ENCODE measurements at regions not wholly inside any gene's neighbourhood (a gene's known extent, or its start where the extent isn't known, plus 50 kb on each side); places are given as distances from the start of the nearest gene placed in this dataset.

DNA sequence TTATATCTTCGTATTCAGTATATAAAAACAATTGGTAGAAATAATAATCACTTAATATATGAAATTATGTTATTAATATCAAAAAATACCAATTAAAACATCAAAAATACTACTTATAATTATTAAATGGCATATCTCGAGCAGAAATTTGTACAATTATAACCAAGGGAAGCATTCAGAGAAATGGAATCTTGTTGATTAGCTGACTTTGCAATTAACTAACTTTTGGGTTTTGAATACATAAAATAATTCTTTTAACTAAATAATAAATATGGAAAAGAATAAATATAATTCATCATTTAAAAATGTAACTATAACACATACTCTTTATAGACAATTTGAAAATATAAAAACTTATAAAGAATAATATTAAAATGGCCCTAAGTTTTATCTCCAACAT, 160.2 kb upstream of the LRRN1 start:
- H3K9me3 Mint-ChIP-seq: peaks cover 3% of the 10 kb centered on the region
- TF ChIP-seq CTCF (conservative IDR thresholded peaks at IDR 0.05): no peak
- no peak overlapping the region for H3K27ac Mint-ChIP-seq (ENCODE audit: unreplicated experiment)
- H3K4me1 Mint-ChIP-seq: no peaks in the 10 kb centered on the region
- H3K36me3 Mint-ChIP-seq (ENCODE audit: low read depth): no peaks in the 10 kb centered on the region
- no peak overlapping the region for H3K4me3 Mint-ChIP-seq
- H3K27me3 Mint-ChIP-seq (ENCODE audit: low read depth): no peaks in the 10 kb centered on the region
- DNase-seq (ENCODE audit: low read depth, low spot score): no peak

DNA sequence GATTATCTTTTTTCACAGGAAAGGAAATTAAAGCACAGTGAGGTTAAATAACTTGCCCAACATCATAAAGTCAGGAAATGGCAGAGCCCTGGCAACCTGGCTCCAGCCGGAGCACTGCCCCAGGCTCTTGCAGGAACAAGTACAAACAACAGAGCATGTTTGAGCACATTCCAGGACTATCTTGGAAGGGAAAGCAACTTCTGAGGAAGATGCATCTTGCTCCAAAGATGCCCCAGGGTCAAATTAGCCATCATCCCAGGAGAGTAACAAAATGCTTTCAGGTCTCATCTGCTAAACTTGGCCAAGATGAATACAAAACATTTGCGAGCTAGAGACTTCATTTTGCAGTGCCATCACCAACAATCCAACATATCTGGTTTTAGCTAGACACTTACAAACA, 162.4 kb upstream of the LRRN1 start:
- H3K4me3 Mint-ChIP-seq: no peak overlapping the region
- no peak for TF ChIP-seq CTCF (conservative IDR thresholded peaks at IDR 0.05)
- H3K27me3 Mint-ChIP-seq (ENCODE audit: low read depth): no peaks in the 10 kb centered on the region
- H3K27ac Mint-ChIP-seq (ENCODE audit: unreplicated experiment): no peak overlapping the region
- peaks cover 3% of the 10 kb centered on the region for H3K9me3 Mint-ChIP-seq
- H3K36me3 Mint-ChIP-seq (ENCODE audit: low read depth): no peaks in the 10 kb centered on the region
- H3K4me1 Mint-ChIP-seq: no peaks in the 10 kb centered on the region
- no peak for DNase-seq (ENCODE audit: low read depth, low spot score)

DNA sequence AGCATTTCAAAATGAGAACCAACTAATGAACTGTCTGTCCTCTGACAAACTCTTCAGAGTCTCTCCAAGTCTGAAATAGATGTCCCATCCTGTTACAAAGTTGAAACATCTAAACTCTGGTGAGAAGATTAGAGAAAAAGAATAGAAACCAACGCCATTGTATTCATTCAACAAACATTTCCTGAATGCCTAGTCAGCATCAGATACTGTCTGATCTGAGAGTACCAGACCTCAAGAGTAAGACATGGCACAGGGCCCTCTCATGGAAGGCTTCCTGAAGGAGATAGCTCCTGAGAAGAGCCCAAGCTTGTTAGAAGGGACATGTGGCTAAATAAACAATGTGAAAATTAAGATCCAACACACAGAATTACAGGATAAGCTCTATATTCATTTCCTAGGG, 164.1 kb upstream of the LRRN1 start:
- Mint-ChIP-seq H3K4me3 (no peak overlapping the region), H3K27me3 (ENCODE audit: low read depth) (no peaks in the 10 kb centered on the region), H3K36me3 (ENCODE audit: low read depth) (no peaks in the 10 kb centered on the region), H3K4me1 (no peaks in the 10 kb centered on the region), H3K27ac (ENCODE audit: unreplicated experiment) (no peak overlapping the region), H3K9me3 (peaks cover 3% of the 10 kb centered on the region)
- DNase-seq (ENCODE audit: low read depth, low spot score): no peak
- TF ChIP-seq CTCF (conservative IDR thresholded peaks at IDR 0.05): no peak

DNA sequence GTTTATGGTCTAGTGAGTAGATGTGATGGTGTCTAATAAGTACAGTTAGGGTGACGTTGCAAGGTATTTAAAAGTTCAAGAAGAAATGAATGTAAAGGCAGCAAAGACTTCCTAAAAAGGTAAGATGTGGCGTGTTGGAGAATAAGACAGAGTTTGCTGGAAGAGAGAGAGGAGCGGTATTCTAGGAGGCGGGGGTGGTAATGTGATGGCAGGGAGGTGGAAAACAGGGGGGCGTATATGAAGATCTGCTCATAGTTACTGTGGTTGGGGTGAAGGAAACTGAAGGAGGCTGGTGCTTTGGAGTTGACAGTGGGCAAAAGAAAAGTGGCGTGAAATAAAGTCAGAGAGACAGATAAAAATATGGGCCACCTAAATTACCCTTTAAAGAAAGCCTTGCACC, 164.9 kb upstream of the LRRN1 start:
- no peak overlapping the region for H3K4me3 Mint-ChIP-seq

GRCh38 chr3:3633761-3634160, 165.5 kb upstream of the LRRN1 start:
- Mint-ChIP-seq H3K27ac (ENCODE audit: unreplicated experiment) (no peak overlapping the region), H3K4me3 (no peak overlapping the region), H3K9me3 (peaks cover 3% of the 10 kb centered on the region), H3K4me1 (no peaks in the 10 kb centered on the region), H3K36me3 (ENCODE audit: low read depth) (no peaks in the 10 kb centered on the region), H3K27me3 (ENCODE audit: low read depth) (no peaks in the 10 kb centered on the region)
- TF ChIP-seq CTCF (conservative IDR thresholded peaks at IDR 0.05): no peak
- no peak for DNase-seq (ENCODE audit: low read depth, low spot score)

More for the DNA sequence above, 164.9 kb upstream of the LRRN1 start:
- no peaks in the 10 kb centered on the region for H3K27me3 Mint-ChIP-seq (ENCODE audit: low read depth)
- H3K9me3 Mint-ChIP-seq: peaks cover 3% of the 10 kb centered on the region
- no peak for TF ChIP-seq CTCF (conservative IDR thresholded peaks at IDR 0.05)
- no peaks in the 10 kb centered on the region for H3K4me1 Mint-ChIP-seq
- no peak overlapping the region for H3K27ac Mint-ChIP-seq (ENCODE audit: unreplicated experiment)
- no peak for DNase-seq (ENCODE audit: low read depth, low spot score)
- no peaks in the 10 kb centered on the region for H3K36me3 Mint-ChIP-seq (ENCODE audit: low read depth)

GRCh38 chr3:3632449-3632848, 166.8 kb upstream of the LRRN1 start:
- no peak for TF ChIP-seq CTCF (conservative IDR thresholded peaks at IDR 0.05)
- DNase-seq (ENCODE audit: low read depth, low spot score): no peak
- H3K4me1 Mint-ChIP-seq: no peaks in the 10 kb centered on the region
- no peaks in the 10 kb centered on the region for H3K36me3 Mint-ChIP-seq (ENCODE audit: low read depth)
- H3K27ac Mint-ChIP-seq (ENCODE audit: unreplicated experiment): no peak overlapping the region
- H3K4me3 Mint-ChIP-seq: no peak overlapping the region
- H3K9me3 Mint-ChIP-seq: peaks cover 3% of the 10 kb centered on the region
- no peaks in the 10 kb centered on the region for H3K27me3 Mint-ChIP-seq (ENCODE audit: low read depth)
